ENCODE measurements at regions not wholly inside any gene's neighbourhood (a gene's known extent, or its start where the extent isn't known, plus 50 kb on each side); places are given as distances from the start of the nearest gene placed in this dataset.

GRCh38 chr4:93918856-93919255 is 90.3 kb downstream of the ATOH1 start:
- TF ChIP-seq CTCF (IDR thresholded peaks at IDR 0.05; ENCODE audit: insufficient read depth, low read depth, low read length): no peak
- no peak for TF ChIP-seq EZH2 (IDR thresholded peaks at IDR 0.05; ENCODE audit: insufficient read depth, low read length)
